ENCODE measurements at regions not wholly inside any gene's neighbourhood (a gene's known extent, or its start where the extent isn't known, plus 50 kb on each side); places are given as distances from the start of the nearest gene placed in this dataset.

GRCh38 chr1:217373761-217374701 is 256.9 kb downstream of the GPATCH2 start:
- in situ Hi-C loops (cut with MboI; ENCODE audit: low sequenced_read_pairs in 4 of 4) (no loop called here), intact Hi-C loops (cut with DNase I; ENCODE audit: low total_unique reads) (no loop called here)
- ATAC-seq: no peak
- H3K27ac ChIP-seq: no peak overlapping the region
- H3K36me3 ChIP-seq: no peaks in the 10 kb centered on the region
- H3K9me3 ChIP-seq: no peaks in the 10 kb centered on the region
- no peaks in the 10 kb centered on the region for H3K4me1 ChIP-seq
- no peaks in the 10 kb centered on the region for H3K27me3 ChIP-seq
- no peak for DNase-seq
- TF ChIP-seq POLR2A (IDR thresholded peaks at IDR 0.05): no peak
- TF ChIP-seq CTCF (IDR thresholded peaks at IDR 0.05 in 4 of 5, conservative IDR thresholded peaks at IDR 0.05 in 1 of 5): no peak
- H3K4me3 ChIP-seq: no peak overlapping the region

GRCh38 chr1:217372049-217372970 is 258.6 kb downstream of the GPATCH2 start:
- H3K27me3 ChIP-seq: no peaks in the 10 kb centered on the region
- no peaks in the 10 kb centered on the region for H3K9me3 ChIP-seq
- TF ChIP-seq CTCF (IDR thresholded peaks at IDR 0.05 in 4 of 5, conservative IDR thresholded peaks at IDR 0.05 in 1 of 5) (no peak), POLR2A (IDR thresholded peaks at IDR 0.05) (no peak)
- in situ Hi-C loops (cut with MboI; ENCODE audit: low sequenced_read_pairs in 4 of 4) (no loop called here), intact Hi-C loops (cut with DNase I; ENCODE audit: low total_unique reads) (no loop called here)
- no peaks in the 10 kb centered on the region for H3K36me3 ChIP-seq
- no peak for DNase-seq
- no peak overlapping the region for H3K27ac ChIP-seq
- H3K4me3 ChIP-seq: no peak overlapping the region
- no peaks in the 10 kb centered on the region for H3K4me1 ChIP-seq
- no peak for ATAC-seq

GRCh38 chr1:217370757-217371156 is 260.1 kb downstream of the GPATCH2 start:
- DNase-seq: no peak
- in situ Hi-C loops (cut with MboI; ENCODE audit: low sequenced_read_pairs in 4 of 4): no loop called here

GRCh38 chr1:217369996-217370551 is 260.8 kb downstream of the GPATCH2 start:
- H3K9me3 ChIP-seq: no peaks in the 10 kb centered on the region
- no peak for ATAC-seq
- intact Hi-C loops (cut with DNase I; ENCODE audit: low total_unique reads): no loop called here
- in situ Hi-C loops (cut with MboI; ENCODE audit: low sequenced_read_pairs in 4 of 4): no loop called here
- no peak overlapping the region for H3K4me3 ChIP-seq
- TF ChIP-seq CTCF (IDR thresholded peaks at IDR 0.05 in 4 of 5, conservative IDR thresholded peaks at IDR 0.05 in 1 of 5) (no peak), POLR2A (IDR thresholded peaks at IDR 0.05) (no peak)
- H3K36me3 ChIP-seq: no peaks in the 10 kb centered on the region
- no peak overlapping the region for H3K27ac ChIP-seq
- no peaks in the 10 kb centered on the region for H3K27me3 ChIP-seq
- H3K4me1 ChIP-seq: no peaks in the 10 kb centered on the region
- DNase-seq: no peak

More at GRCh38 chr1:217370757-217371156, 260.1 kb downstream of the GPATCH2 start:
- no peak for ATAC-seq
- no peaks in the 10 kb centered on the region for H3K4me1 ChIP-seq
- no peak overlapping the region for H3K27ac ChIP-seq
- no peak overlapping the region for H3K4me3 ChIP-seq
- intact Hi-C loops (cut with DNase I; ENCODE audit: low total_unique reads): no loop called here
- H3K27me3 ChIP-seq: no peaks in the 10 kb centered on the region
- TF ChIP-seq POLR2A (IDR thresholded peaks at IDR 0.05) (no peak), CTCF (IDR thresholded peaks at IDR 0.05 in 4 of 5, conservative IDR thresholded peaks at IDR 0.05 in 1 of 5) (no peak)
- no peaks in the 10 kb centered on the region for H3K36me3 ChIP-seq
- H3K9me3 ChIP-seq: no peaks in the 10 kb centered on the region
